NCI-H2107 (cell line): ENCODE measurements at regions not wholly inside any gene's neighbourhood (a gene's known extent, or its start where the extent isn't known, plus 50 kb on each side); places are given as distances from the start of the nearest gene placed in this dataset.
"Not testable (repeated sequence)": the region's sequence is repeated elsewhere in the genome, so short reads cannot be mapped to it uniquely, and the experiment has no call there.

ENCODE experiments used
- DNase-seq: peaks from one replicate; lab custom pipeline; 2025; lab: John Stamatoyannopoulos, UW

- peak; percentile 47 for DNase-seq
These were observed 66.4 kb upstream of the BTG3 start for GRCh38 chr21:17679002-17679600.

GRCh38 chr21:17676930-17677329 is 64.2 kb upstream of the BTG3 start:
- DNase-seq, result not testable (repeated sequence)

- DNase-seq, result no peak
These were observed 61.4 kb upstream of the BTG3 start for GRCh38 chr21:17674106-17674505.

GRCh38 chr21:17673261-17674020 is 60.7 kb upstream of the BTG3 start:
- DNase-seq, result no peak

- DNase-seq, result no peak
These were observed 59.0 kb upstream of the BTG3 start for GRCh38 chr21:17671733-17672132.

- no peak for DNase-seq
These were observed 55.9 kb upstream of the BTG3 start for GRCh38 chr21:17668479-17669140.

- DNase-seq, result no peak
These were observed 54.6 kb upstream of the BTG3 start for GRCh38 chr21:17667256-17667655.
